Stimulated activated CD8-positive, alpha-beta memory T cell treated with anti-CD3 and anti-CD28 coated beads, Interleukin-7, amount 100 ng/mL, for 24 hours (primary cell): ENCODE measurements at regions not wholly inside any gene's neighbourhood (a gene's known extent, or its start where the extent isn't known, plus 50 kb on each side); places are given as distances from the start of the nearest gene placed in this dataset.
"Not testable (repeated sequence)": the region's sequence is repeated elsewhere in the genome, so short reads cannot be mapped to it uniquely, and the experiment has no call there.

Experiments
- DNase-seq: peaks from one replicate; pipeline ENCODE4 v3.0.0-alpha.2; 2020; ENCODE audit warnings: low read depth

DNA sequence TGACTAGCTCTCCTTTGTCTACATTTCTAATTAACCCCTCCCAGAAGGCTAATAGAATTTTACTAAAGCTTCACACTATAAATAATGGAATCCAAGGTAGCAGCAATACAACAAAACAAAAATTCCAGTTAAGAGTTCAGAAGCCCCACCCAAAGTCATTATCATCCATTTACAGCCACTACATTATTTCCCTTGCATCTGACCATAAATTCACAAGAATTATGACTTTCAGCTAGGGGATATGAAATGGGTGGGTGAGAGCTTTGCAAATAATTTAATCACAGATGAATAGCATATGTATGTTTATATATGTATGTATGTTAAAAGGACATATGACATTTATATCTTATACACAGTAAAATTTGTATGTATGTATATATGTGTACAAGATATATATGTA, 65.3 kb upstream of the PTGDR start:
- DNase-seq = no peak

DNA sequence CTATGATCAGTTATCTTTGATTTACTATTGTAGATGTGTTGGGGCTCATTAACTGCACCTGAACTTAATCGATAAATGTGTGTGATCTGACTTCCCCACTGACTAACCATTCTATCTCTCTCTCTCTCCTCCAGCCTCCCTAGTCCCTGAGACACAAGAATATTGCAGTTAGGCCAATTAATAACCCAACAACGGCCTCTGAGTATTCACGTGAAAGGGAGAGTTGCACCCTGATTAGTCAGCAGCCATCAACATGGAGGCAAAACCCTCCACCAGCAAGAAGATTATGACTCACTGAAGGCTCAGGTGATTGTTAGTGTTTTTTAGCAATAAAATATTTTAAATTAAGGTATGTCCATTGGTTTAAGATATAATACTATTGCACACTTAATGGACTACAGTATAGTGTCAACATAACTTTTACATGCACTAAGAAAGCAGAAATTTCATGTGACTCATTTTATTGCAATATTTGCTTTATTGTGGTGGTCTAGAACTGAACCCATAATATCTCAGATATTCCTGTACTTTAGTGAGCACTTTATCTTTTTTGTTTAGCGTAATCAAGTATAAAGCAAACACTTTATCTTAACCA, 77.1 kb upstream of the PTGDR start:
- no peak for DNase-seq

DNA sequence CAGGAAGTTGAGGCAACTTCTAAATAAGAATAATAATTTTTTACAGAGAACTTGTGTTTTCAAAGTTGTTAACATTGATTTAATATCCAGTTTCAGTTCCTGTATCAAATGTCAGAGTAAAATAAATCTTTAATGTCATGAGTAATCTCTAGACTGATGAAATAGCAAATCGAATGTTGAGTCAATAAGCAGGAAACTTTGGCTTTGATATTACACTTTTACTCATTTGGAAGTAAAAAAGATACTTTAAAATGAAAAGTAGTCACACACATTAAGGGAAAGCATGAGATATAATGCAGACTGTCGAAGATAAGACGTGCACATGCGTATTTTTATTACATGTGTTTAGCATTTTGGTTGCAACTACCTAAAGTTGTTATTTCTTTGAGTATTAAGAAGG, 78.2 kb upstream of the PTGDR start:
- no peak for DNase-seq

DNA sequence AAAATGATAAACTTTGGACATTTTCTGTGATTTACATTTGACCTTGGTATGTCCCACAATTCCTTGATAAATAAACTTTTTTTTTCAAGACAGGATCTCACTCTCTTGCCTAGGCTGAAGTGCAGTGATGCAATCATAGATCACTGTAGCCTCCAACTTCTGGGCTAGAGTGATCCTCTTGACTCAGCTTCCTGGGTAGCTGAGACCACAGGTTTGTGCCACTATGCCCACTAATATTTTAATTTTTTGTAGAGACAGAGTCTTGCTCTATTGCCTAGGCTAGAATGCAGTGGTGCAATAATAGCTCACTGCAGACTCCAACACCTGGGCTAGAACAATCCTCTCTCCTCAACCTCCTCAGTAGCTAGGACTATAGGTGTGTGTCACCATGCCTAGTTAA, 79.1 kb upstream of the PTGDR start:
- no peak for DNase-seq

- DNase-seq = no peak
These were observed 82.3 kb upstream of the PTGDR start for GRCh38 chr14:52185178-52185577.

DNA sequence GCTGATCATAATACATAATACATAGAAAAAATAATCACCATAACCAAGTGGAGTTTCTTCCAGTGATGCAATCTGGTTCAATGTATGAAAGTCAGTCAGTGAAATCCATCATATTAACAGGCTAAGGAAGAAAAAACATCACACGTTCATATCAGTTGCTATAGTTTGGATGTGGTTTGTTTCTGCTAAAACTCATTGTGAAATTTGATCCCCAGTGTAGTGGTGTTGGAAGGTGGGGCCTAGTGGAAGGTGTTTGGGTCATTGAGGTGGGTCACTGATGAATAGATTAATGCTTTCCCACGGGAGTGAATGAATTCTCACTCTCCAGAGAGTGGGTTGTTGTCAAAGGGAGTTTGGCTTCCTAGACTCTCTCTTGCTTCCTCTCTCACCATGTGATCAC, 84.6 kb upstream of the PTGDR start:
- DNase-seq = no peak

- no peak for DNase-seq
These were observed 88.2 kb upstream of the PTGDR start for GRCh38 chr14:52179141-52179790.

DNA sequence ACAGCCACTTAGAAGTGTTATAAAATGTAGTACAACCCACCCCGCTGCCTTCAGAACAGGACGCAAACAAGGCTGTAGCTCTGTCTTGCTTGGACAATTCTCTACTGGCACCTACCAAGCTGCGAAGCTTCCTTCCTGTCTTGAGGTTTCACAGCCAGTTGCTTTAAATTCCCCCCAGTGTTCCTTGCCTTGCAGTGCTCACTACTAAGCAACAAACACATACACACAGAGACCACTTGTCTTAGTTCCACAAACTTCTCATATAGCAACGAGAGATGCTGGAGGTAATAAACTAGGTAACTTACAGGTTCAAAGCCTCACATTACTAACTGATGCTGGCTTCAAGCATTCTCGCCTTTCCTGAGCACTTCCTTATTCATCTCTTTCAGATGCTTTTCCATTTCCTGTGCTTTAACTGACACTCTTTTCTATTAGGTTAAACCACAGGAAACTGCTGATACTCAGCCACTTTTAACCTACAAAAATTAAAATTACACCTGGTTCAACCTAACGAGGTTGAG, 91.5 kb upstream of the PTGDR start:
- peak; percentile 1 for DNase-seq

- not testable (repeated sequence) for DNase-seq
These were observed 95.6 kb upstream of the PTGDR start for GRCh38 chr14:52171932-52172331.

DNA sequence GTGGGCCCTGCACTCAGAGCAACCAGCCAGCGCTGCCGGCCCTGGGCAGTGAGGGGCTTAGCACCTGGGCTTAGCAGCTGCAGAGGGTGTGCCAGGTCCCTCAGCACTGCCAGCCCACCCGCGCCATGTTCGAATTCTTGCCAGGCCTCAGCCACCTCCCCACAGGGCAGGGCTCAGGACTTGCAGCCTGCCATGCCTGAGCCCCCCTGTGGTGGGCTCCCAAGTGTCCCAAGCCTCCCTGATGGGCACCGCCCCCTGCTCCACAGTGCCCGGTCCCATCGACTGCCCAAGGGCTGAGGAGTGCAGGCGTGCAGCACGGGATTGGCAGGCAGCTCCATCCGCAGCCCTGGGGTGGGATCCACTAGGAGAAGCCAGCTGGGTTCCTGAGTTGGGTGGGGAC, 98.0 kb upstream of the NID2 start:
- no peak for DNase-seq

- DNase-seq = no peak
These were observed 86.9 kb upstream of the NID2 start for GRCh38 chr14:52155651-52156213.

GRCh38 chr14:52154992-52155650, 86.3 kb upstream of the NID2 start:
- no peak for DNase-seq

DNA sequence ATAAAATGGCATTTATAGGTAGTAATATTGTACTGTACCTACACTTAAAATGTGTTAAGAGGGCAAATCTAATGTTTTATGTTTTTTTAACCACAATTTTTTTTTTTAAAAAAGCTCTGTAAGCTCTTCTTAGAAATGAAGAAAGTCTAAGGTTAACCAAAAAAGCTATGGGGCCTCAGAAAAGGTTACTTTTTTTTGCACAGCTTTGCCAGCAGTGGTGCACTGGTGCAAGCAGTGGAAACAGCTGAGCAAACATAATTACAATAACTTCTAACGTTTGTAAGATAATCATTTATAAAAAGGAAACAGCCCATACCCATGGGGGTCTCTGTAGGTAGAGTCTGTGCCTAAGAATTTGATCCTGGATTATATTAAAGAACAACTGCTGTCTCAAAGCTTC, 85.1 kb upstream of the NID2 start:
- DNase-seq = no peak

DNA sequence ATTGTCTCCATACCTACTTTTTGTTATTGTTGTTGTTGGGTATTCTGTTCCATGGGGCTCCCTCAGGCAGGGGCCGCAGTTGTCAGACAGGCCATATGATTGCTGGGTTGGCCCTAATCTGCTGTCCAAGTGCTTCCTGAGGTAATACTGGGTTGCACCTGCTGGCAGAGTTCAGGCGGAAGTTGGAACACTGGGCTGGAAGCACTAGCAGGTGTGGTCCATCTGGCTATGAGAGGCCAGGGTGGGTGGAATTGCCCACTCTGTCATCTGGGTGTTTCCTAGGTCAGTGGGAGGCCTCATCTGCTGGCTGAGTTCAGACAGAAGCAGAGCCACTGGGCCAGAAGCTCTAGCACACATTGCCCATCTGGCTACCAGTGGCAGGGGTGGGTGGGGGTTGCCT, 81.3 kb upstream of the NID2 start:
- DNase-seq = no peak

DNA sequence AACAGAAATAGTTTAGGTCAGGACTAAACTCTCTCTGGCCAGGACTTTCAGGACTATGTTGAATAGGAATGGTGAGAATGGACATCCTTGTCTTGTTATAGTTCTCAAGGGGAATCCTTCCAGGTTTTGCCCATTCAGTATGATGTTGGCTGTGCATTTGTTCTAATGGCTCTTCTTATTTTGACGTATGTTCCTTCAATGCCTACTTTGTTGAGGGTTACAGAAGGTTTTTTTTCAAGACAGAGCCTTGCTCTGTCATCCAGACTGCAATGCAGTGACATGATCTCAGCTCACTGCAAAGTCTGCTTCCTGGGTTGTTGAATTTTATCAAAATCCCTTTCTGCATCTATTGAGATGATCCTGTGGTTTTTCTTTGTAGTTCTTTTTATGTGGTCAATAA, 79.5 kb upstream of the NID2 start:
- DNase-seq = no peak

GRCh38 chr14:52146504-52146903, 77.6 kb upstream of the NID2 start:
- DNase-seq = no peak

GRCh38 chr14:52144099-52144498, 75.2 kb upstream of the NID2 start:
- not testable (repeated sequence) for DNase-seq

DNA sequence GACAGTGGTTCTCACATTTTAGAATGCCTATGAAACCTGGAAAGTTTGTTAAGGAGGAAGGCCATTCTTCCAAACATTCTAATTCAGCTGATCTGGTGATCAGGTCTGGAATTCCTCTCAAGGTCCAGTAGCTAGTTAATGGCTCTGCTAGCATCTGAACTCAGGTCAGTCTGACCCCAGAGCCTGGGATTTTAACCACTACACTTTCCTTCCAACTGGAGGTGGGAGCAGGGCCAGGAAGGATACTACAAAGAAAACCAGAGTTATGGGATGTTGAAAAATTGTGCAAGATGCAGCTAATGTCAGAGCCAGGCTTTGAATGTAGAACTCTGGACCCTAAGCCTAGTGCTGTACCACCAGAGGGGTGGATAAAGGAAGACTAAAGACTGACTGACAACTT, 73.6 kb upstream of the NID2 start:
- no peak for DNase-seq

DNA sequence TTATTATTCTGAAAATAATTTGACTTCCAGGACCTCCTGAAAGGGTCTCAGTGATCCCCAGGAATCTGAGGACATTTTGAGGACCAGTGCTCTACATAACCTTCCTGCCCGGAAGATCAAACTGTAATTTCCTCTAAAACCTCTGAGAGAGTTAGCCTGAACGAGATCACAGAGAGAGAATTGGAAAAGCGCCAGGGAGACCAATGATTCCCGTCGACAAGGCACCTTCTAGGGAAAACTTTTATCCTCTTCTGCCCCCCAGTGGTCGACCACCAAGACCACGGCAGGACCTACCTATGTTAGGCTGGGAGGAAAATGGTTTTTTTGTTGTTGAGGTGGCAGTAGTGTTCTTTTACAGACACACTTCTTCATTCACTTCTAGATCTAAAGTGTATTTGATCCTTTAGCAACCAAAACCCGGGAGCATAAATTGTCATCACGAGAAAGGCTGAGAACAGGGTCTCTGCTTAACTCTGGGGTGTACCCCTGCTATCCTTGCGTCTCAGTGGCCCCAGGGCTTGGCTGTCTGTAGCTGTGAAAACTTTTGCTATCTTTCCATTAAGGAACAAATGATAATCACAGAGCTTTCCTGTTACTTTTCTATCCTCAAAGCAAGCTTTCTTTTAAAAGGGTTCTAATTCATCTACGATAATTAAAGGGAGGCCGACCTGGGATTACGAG, 62.9 kb upstream of the NID2 start:
- DNase-seq = peak; percentile 15

DNA sequence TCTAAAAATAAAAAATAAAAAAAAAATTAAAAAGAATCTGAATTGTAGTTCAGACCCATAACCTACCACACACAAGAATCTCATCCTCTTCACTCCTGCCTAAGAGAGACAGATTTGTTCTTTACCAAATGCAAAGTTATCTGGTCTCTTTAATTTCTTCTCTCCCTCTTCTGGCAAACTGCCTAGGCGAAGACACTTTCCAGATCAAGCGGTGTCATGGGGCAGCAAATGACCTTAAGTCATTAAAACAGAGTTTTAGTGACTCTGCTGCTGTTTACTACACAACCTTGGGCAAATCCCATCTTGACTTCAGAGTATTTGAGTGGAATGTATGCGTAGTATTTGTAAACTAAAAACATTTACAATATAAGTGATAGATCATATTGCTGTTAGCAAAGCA, 60.9 kb upstream of the NID2 start:
- no peak for DNase-seq

- no peak for DNase-seq
These were observed 57.0 kb upstream of the NID2 start for GRCh38 chr14:52125885-52126284.

DNA sequence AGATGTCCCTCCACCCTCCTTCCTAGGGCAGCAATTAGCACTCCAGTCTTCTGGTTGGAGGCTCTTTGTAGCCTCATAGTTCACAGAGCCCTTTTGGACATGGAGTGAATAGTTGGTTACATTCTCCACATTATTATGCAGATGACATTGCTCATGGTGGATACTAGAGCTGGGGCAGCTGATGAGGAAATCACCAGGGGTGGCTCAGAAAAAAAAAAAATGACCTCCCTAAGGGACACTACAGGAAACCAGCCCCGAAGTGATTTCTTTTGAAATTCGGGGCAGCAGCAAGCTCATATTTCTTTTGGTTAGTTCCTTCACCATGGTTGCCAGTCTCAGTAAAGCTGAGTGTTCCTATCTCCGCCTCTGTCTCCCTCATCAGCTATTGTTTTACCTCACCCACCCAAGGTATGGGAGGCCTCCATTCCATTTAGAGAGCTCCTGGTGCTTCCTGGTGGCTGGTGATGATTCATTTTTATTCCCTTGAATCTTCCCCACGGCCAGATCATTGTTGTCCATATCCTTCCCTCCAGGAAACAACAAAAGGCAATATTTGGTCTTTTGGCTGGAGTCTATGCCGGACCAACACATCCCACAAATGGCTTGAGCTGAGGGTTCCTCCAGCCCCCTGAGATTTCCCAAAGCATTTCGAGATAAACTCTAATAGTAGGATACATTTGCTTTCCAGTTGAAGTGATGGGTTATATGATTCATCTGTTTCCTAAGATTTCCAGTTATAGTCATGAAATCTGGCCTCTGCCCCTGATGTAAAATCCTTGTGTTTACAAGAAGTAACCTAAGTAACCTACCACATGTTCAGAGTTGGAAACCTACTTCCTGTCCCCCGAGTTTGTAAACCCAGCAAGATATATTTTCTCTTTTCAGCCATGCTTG, 56.2 kb upstream of the NID2 start:
- DNase-seq = no peak
